ENCODE measurements at regions not wholly inside any gene's neighbourhood (a gene's known extent, or its start where the extent isn't known, plus 50 kb on each side); places are given as distances from the start of the nearest gene placed in this dataset.

GRCh38 chr2:9699139-9700108 is 68.6 kb upstream of the YWHAQ start:
- no peak overlapping the region for H3K4me3 ChIP-seq (ENCODE audit: low read length)
- no peaks in the 10 kb centered on the region for H4K20me1 ChIP-seq (ENCODE audit: insufficient read depth, low read length)
- no peak overlapping the region for H3K9ac ChIP-seq (ENCODE audit: low read length)
- peaks cover 15% of the 10 kb centered on the region for H3K4me1 ChIP-seq (ENCODE audit: low read length)
- TF ChIP-seq EZH2phosphoT487 (IDR thresholded peaks at IDR 0.05; ENCODE audit: low read depth) (no peak), CTCF (IDR thresholded peaks at IDR 0.05; ENCODE audit: low read depth, low read length) (no peak)
- H3K79me2 ChIP-seq (ENCODE audit: low read length), result no peaks in the 10 kb centered on the region
- no peak overlapping the region for H3K4me2 ChIP-seq (ENCODE audit: low read length)
- H3K27me3 ChIP-seq (ENCODE audit: low read depth, low read length), result peaks cover 13% of the 10 kb centered on the region; the same call in 1 of the 2 replicates
- no peaks in the 10 kb centered on the region for H3K9me3 ChIP-seq (ENCODE audit: insufficient read depth, low read length)
- H3K27ac ChIP-seq (ENCODE audit: low read length), result no peak overlapping the region
- H3K36me3 ChIP-seq (replicated peaks; ENCODE audit: low read depth, low read length), result no peaks in the 10 kb centered on the region
- H2AFZ ChIP-seq (ENCODE audit: low read depth, low read length), result no peak overlapping the region

- Histone ChIP-seq H4K20me1 (ENCODE audit: insufficient read depth, low read length) (no peaks in the 10 kb centered on the region), H3K9me3 (ENCODE audit: insufficient read depth, low read length) (no peaks in the 10 kb centered on the region), H3K27me3 (ENCODE audit: low read depth, low read length) (peaks cover 13% of the 10 kb centered on the region; the same call in 1 of the 2 replicates), H3K79me2 (ENCODE audit: low read length) (no peaks in the 10 kb centered on the region), H3K4me1 (ENCODE audit: low read length) (peaks cover 15% of the 10 kb centered on the region), H2AFZ (ENCODE audit: low read depth, low read length) (no peak overlapping the region), H3K4me3 (ENCODE audit: low read length) (no peak overlapping the region), H3K9ac (ENCODE audit: low read length) (no peak overlapping the region), H3K36me3 (replicated peaks; ENCODE audit: low read depth, low read length) (no peaks in the 10 kb centered on the region), H3K27ac (ENCODE audit: low read length) (no peak overlapping the region), H3K4me2 (ENCODE audit: low read length) (no peak overlapping the region)
- no peak for TF ChIP-seq CTCF (IDR thresholded peaks at IDR 0.05; ENCODE audit: low read depth, low read length)
- TF ChIP-seq EZH2phosphoT487 (IDR thresholded peaks at IDR 0.05; ENCODE audit: low read depth), result no peak
Measured at GRCh38 chr2:9700109-9700495, 69.3 kb upstream of the YWHAQ start.

- Histone ChIP-seq H3K9ac (ENCODE audit: low read length) (no peak overlapping the region), H3K27me3 (ENCODE audit: low read depth, low read length) (0 out of 2 replicates have a peak, but pooled peaks cover 13% of the 10 kb centered on the region), H3K4me3 (ENCODE audit: low read length) (no peak overlapping the region), H3K9me3 (ENCODE audit: insufficient read depth, low read length) (no peaks in the 10 kb centered on the region), H3K4me1 (ENCODE audit: low read length) (peaks cover 15% of the 10 kb centered on the region), H2AFZ (ENCODE audit: low read depth, low read length) (no peak overlapping the region), H3K36me3 (replicated peaks; ENCODE audit: low read depth, low read length) (no peaks in the 10 kb centered on the region), H4K20me1 (ENCODE audit: insufficient read depth, low read length) (no peaks in the 10 kb centered on the region), H3K79me2 (ENCODE audit: low read length) (no peaks in the 10 kb centered on the region), H3K4me2 (ENCODE audit: low read length) (no peak overlapping the region), H3K27ac (ENCODE audit: low read length) (no peak overlapping the region)
- TF ChIP-seq CTCF (IDR thresholded peaks at IDR 0.05; ENCODE audit: low read depth, low read length), result no peak
- no peak for TF ChIP-seq EZH2phosphoT487 (IDR thresholded peaks at IDR 0.05; ENCODE audit: low read depth)
Measured at GRCh38 chr2:9702604-9703084, 71.8 kb upstream of the YWHAQ start.

GRCh38 chr2:9703085-9703678 is 72.4 kb upstream of the YWHAQ start:
- TF ChIP-seq CTCF (IDR thresholded peaks at IDR 0.05; ENCODE audit: low read depth, low read length), result no peak
- TF ChIP-seq EZH2phosphoT487 (IDR thresholded peaks at IDR 0.05; ENCODE audit: low read depth), result no peak
- Histone ChIP-seq H3K4me1 (ENCODE audit: low read length) (peaks cover 15% of the 10 kb centered on the region), H3K79me2 (ENCODE audit: low read length) (no peaks in the 10 kb centered on the region), H3K4me3 (ENCODE audit: low read length) (no peak overlapping the region), H3K9me3 (ENCODE audit: insufficient read depth, low read length) (no peaks in the 10 kb centered on the region), H2AFZ (ENCODE audit: low read depth, low read length) (no peak overlapping the region), H4K20me1 (ENCODE audit: insufficient read depth, low read length) (no peaks in the 10 kb centered on the region), H3K36me3 (replicated peaks; ENCODE audit: low read depth, low read length) (no peaks in the 10 kb centered on the region), H3K27ac (ENCODE audit: low read length) (no peak overlapping the region), H3K9ac (ENCODE audit: low read length) (no peak overlapping the region), H3K27me3 (ENCODE audit: low read depth, low read length) (0 out of 2 replicates have a peak, but pooled peaks cover 13% of the 10 kb centered on the region), H3K4me2 (ENCODE audit: low read length) (no peak overlapping the region)
